ENCODE measurements at regions not wholly inside any gene's neighbourhood (a gene's known extent, or its start where the extent isn't known, plus 50 kb on each side); places are given as distances from the start of the nearest gene placed in this dataset.

- DNase-seq (ENCODE audit: low spot score), result no peak
- H3K4me3 ChIP-seq, result no peak overlapping the region
- H3K27ac ChIP-seq, result no peak overlapping the region
- no peak for TF ChIP-seq CTCF (IDR thresholded peaks at IDR 0.05)
Observed at GRCh38 chr4:167939863-167940616, 152.3 kb upstream of the ANXA10 start.

GRCh38 chr4:167943872-167944505, 148.3 kb upstream of the ANXA10 start:
- H3K4me3 ChIP-seq, result no peak overlapping the region
- no peak for DNase-seq (ENCODE audit: low spot score)
- H3K27ac ChIP-seq, result no peak overlapping the region
- TF ChIP-seq CTCF (IDR thresholded peaks at IDR 0.05), result no peak

- TF ChIP-seq CTCF (IDR thresholded peaks at IDR 0.05), result no peak
- DNase-seq (ENCODE audit: low spot score), result no peak
Observed at GRCh38 chr4:167944721-167945120, 147.6 kb upstream of the ANXA10 start.

GRCh38 chr4:167955006-167955405, 137.3 kb upstream of the ANXA10 start:
- TF ChIP-seq CTCF (IDR thresholded peaks at IDR 0.05), result no peak
- Histone ChIP-seq H3K4me3 (no peak overlapping the region), H3K27ac (no peak overlapping the region)
- DNase-seq (ENCODE audit: low spot score), result no peak

More at GRCh38 chr4:167944721-167945120, 147.6 kb upstream of the ANXA10 start:
- H3K27ac ChIP-seq, result no peak overlapping the region
- H3K4me3 ChIP-seq, result no peak overlapping the region

- TF ChIP-seq CTCF (IDR thresholded peaks at IDR 0.05), result no peak
- DNase-seq (ENCODE audit: low spot score), result no peak
- no peak overlapping the region for H3K27ac ChIP-seq
Observed at GRCh38 chr4:167956676-167957075, 135.7 kb upstream of the ANXA10 start.

GRCh38 chr4:167964766-167965373, 127.5 kb upstream of the ANXA10 start:
- Histone ChIP-seq H3K27ac (no peak overlapping the region), H3K4me3 (no peak overlapping the region)
- TF ChIP-seq CTCF (IDR thresholded peaks at IDR 0.05), result no peak
- DNase-seq (ENCODE audit: low spot score), result no peak

More at GRCh38 chr4:167956676-167957075, 135.7 kb upstream of the ANXA10 start:
- H3K4me3 ChIP-seq, result no peak overlapping the region

Data from coronary artery (tissue), 2 donors.